Body of pancreas (tissue), 4 donors: ENCODE measurements at regions not wholly inside any gene's neighbourhood (a gene's known extent, or its start where the extent isn't known, plus 50 kb on each side); places are given as distances from the start of the nearest gene placed in this dataset.

ENCODE experiments used
- CTCF ChIP-seq, 7 experiments: fragments of 450-650 bp in 4 of 7; fragments of 200-600 bp in 3 of 7; sonication (generic) in 3 of 7; IDR thresholded peaks; one replicate each; pipeline ENCODE4 v1.5.1; 2016 to 2019; ENCODE audit warnings: antibody characterized with exemption in 7 of 7
- POLR2A ChIP-seq, 3 donors: fragments of 450-650 bp; IDR thresholded peaks; one replicate each; pipeline ENCODE4 v1.6.1; 2016; ENCODE audit warnings: antibody characterized with exemption in 3 of 3, mild to moderate bottlenecking in 2 of 3

- no peak for TF ChIP-seq CTCF (IDR thresholded peaks at IDR 0.05)
- TF ChIP-seq POLR2A (IDR thresholded peaks at IDR 0.05) = no peak
These were observed 356.6 kb downstream of the GUCY2F start for GRCh38 chrX:109125304-109125703.
